Stomach (tissue), 4 donors: ENCODE measurements at regions not wholly inside any gene's neighbourhood (a gene's known extent, or its start where the extent isn't known, plus 50 kb on each side); places are given as distances from the start of the nearest gene placed in this dataset.

Source experiments
- CTCF ChIP-seq, 7 experiments: fragments of 450-650 bp in 4 of 7; fragments of 200-600 bp in 3 of 7; sonication (generic) in 3 of 7; IDR thresholded peaks; one replicate each; pipeline ENCODE4 v1.5.1; 2016 to 2019; ENCODE audit warnings: antibody characterized with exemption in 7 of 7, control low read depth in 2 of 7, mild to moderate bottlenecking in 1 of 7
- EP300 ChIP-seq: sonication (generic); formaldehyde crosslinking; IDR thresholded peaks from one replicate; pipeline ENCODE4 v1.6.1; 2017; ENCODE audit warnings: antibody characterized with exemption
- POLR2A ChIP-seq, 4 donors: fragments of 450-650 bp; IDR thresholded peaks; one replicate each; pipeline ENCODE4 v1.6.1; 2016; ENCODE audit warnings: antibody characterized with exemption in 4 of 4, control low read depth in 2 of 4, mild to moderate bottlenecking in 1 of 4, moderate library complexity in 1 of 4
- POLR2AphosphoS5 ChIP-seq, 3 donors: sonication (generic); formaldehyde crosslinking; IDR thresholded peaks; one replicate each; pipeline ENCODE4 v1.6.1; 2016; ENCODE audit warnings: antibody characterized with exemption in 3 of 3

GRCh38 chr7:20556091-20556490 lies 59.4 kb upstream of the ABCB5 start:
- no peak for TF ChIP-seq POLR2AphosphoS5 (IDR thresholded peaks at IDR 0.05)
- TF ChIP-seq CTCF (IDR thresholded peaks at IDR 0.05): no peak
- TF ChIP-seq POLR2A (IDR thresholded peaks at IDR 0.05): no peak
- no peak for TF ChIP-seq EP300
